ENCODE measurements at regions not wholly inside any gene's neighbourhood (a gene's known extent, or its start where the extent isn't known, plus 50 kb on each side); places are given as distances from the start of the nearest gene placed in this dataset.

GRCh38 chr6:166687879-166688205 is 60.8 kb upstream of the RPS6KA2 start:
- no peak for DNase-seq

GRCh38 chr6:166687070-166687878 is 60.2 kb upstream of the RPS6KA2 start:
- DNase-seq, result no peak

- no peak for DNase-seq
Measured at GRCh38 chr6:166686317-166686716, 59.3 kb upstream of the RPS6KA2 start.

GRCh38 chr6:166684866-166685265 is 57.8 kb upstream of the RPS6KA2 start:
- no peak for DNase-seq

- DNase-seq, result no peak
Measured at GRCh38 chr6:166684170-166684569, 57.1 kb upstream of the RPS6KA2 start.

GRCh38 chr6:166683477-166683876 is 56.4 kb upstream of the RPS6KA2 start:
- no peak for DNase-seq

- DNase-seq, result no peak
Measured at GRCh38 chr6:166679566-166679965, 52.5 kb upstream of the RPS6KA2 start.

- no peak for DNase-seq
Measured at GRCh38 chr6:166678426-166678825, 51.4 kb upstream of the RPS6KA2 start.

- no peak for DNase-seq
Measured at GRCh38 chr6:166677941-166678340, 50.9 kb upstream of the RPS6KA2 start.

Measured in hippocampal formation (tissue), 2 donors.